CD4-positive, CD25-positive, alpha-beta regulatory T cell (primary cell): ENCODE measurements at regions not wholly inside any gene's neighbourhood (a gene's known extent, or its start where the extent isn't known, plus 50 kb on each side); places are given as distances from the start of the nearest gene placed in this dataset.

Experiments
- ATAC-seq, 2 donors: fragments of 150-1000 bp; cut with Tn5 transposase; one replicate each; pipeline ENCODE4 v1.10.0; 2021; ENCODE audit warnings: low read depth in 2 of 2, moderate number of reproducible peaks in 2 of 2, moderate library complexity in 1 of 2
- DNase-seq, 3 donors: peaks; one replicate each; pipeline versions ENCODE4 v3.0.0 to v3.0.0-alpha.2; 2012 to 2022; ENCODE audit warnings: mixed read lengths in 1 of 3
- H3K27ac ChIP-seq: one replicate; pipeline ENCODE4 v1.7.0; 2013; ENCODE audit warnings: mild to moderate bottlenecking, low read length; ENCODE audit not compliant: insufficient read depth, poor library complexity, severe bottlenecking
- H3K27me3 ChIP-seq: one replicate; pipeline ENCODE4 v1.7.0; 2013; ENCODE audit warnings: low read length; ENCODE audit not compliant: control insufficient read depth, insufficient read depth
- H3K36me3 ChIP-seq: one replicate; pipeline ENCODE4 v1.7.0; 2013; ENCODE audit warnings: mild to moderate bottlenecking, low read length, moderate library complexity; ENCODE audit not compliant: control insufficient read depth, insufficient read depth
- H3K4me1 ChIP-seq: 2 replicates; pipeline ENCODE4 v1.7.0; 2013; ENCODE audit warnings: mild to moderate bottlenecking, low read length; ENCODE audit not compliant: insufficient read depth, control insufficient read depth, poor library complexity, severe bottlenecking
- H3K4me3 ChIP-seq: one replicate; pipeline ENCODE4 v1.7.0; 2013; ENCODE audit warnings: low read depth, mild to moderate bottlenecking, low read length, moderate library complexity
- H3K9me3 ChIP-seq, 2 experiments: 1 replicate in 1 of 2; 2 replicates in 1 of 2; pipeline ENCODE4 v1.7.0; 2013; ENCODE audit warnings: low read length in 2 of 2, mild to moderate bottlenecking in 1 of 2, moderate library complexity in 1 of 2; ENCODE audit not compliant: control insufficient read depth in 2 of 2
- H3K27ac Mint-ChIP-seq, 3 donors: one replicate each; pipeline ENCODE4 v1.8.0; 2020 to 2022; ENCODE audit warnings: mild to moderate bottlenecking in 3 of 3, mixed read lengths in 3 of 3, moderate library complexity in 2 of 3
- H3K27me3 Mint-ChIP-seq: one replicate; pipeline ENCODE4 v1.8.0; 2022; ENCODE audit warnings: mild to moderate bottlenecking, mixed read lengths
- H3K36me3 Mint-ChIP-seq: one replicate; pipeline ENCODE4 v1.8.0; 2020; ENCODE audit warnings: mixed read lengths
- H3K4me1 Mint-ChIP-seq, 4 donors: one replicate each; pipeline ENCODE4 v1.8.0; 2020 to 2022; ENCODE audit warnings: mixed read lengths in 4 of 4, mild to moderate bottlenecking in 1 of 4
- H3K4me3 Mint-ChIP-seq, 4 donors: one replicate each; pipeline ENCODE4 v1.8.0; 2020 to 2022; ENCODE audit warnings: mild to moderate bottlenecking in 4 of 4, mixed read lengths in 4 of 4, moderate library complexity in 3 of 4
- H3K9me3 Mint-ChIP-seq, 7 donors: one replicate each; pipeline ENCODE4 v1.8.0; 2020 to 2022; ENCODE audit warnings: mixed read lengths in 7 of 7, mild to moderate bottlenecking in 3 of 7, moderate library complexity in 2 of 7

GRCh38 chr15:29944925-29945324, 122.7 kb upstream of the TJP1 start:
- Histone ChIP-seq H3K4me1 (no peaks in the 10 kb centered on the region), H3K4me3 (no peak overlapping the region), H3K27me3 (no peaks in the 10 kb centered on the region), H3K36me3 (no peaks in the 10 kb centered on the region), H3K9me3 (no peaks in the 10 kb centered on the region), H3K27ac (no peak overlapping the region)
- no peak for ATAC-seq
- Mint-ChIP-seq H3K4me1 (no peaks in the 10 kb centered on the region), H3K36me3 (no peaks in the 10 kb centered on the region), H3K4me3 (no peak overlapping the region), H3K27me3 (no peaks in the 10 kb centered on the region), H3K27ac (no peak overlapping the region), H3K9me3 (peaks cover 0 to 4% (median 0%) of the 10 kb centered on the region in 7 donors)
- no peak for DNase-seq

DNA sequence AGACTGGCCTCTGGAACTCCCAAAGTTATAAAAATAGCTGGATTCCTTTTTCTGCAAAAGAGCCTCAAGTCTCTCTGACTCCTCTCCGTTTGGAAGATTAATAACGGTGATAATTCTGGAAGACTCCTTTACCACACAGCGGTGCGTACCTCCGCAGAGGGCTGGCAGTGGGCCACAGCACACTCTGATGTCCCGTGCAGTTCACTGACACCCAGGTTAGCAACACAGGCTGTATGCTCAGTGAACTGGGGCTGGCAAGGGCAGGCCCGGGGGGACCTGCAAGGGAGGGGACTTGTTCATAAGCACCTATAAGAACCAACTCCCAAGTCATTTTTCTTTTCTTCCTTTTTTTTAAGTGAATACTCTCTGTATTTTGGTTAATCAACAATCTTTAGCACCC, 120.3 kb upstream of the TJP1 start:
- H3K4me3 Mint-ChIP-seq = no peak overlapping the region
- DNase-seq (no peak), ATAC-seq (no peak)
- Histone ChIP-seq H3K4me1 (no peaks in the 10 kb centered on the region), H3K36me3 (no peaks in the 10 kb centered on the region), H3K4me3 (no peak overlapping the region), H3K27me3 (no peaks in the 10 kb centered on the region), H3K27ac (no peak overlapping the region), H3K9me3 (no peaks in the 10 kb centered on the region)
- peaks cover 0 to 4% (median 0%) of the 10 kb centered on the region in 7 donors for H3K9me3 Mint-ChIP-seq
- no peaks in the 10 kb centered on the region for H3K4me1 Mint-ChIP-seq
- H3K27ac Mint-ChIP-seq = no peak overlapping the region
- no peaks in the 10 kb centered on the region for H3K36me3 Mint-ChIP-seq
- no peaks in the 10 kb centered on the region for H3K27me3 Mint-ChIP-seq

GRCh38 chr15:29942143-29942542, 119.9 kb upstream of the TJP1 start:
- no peaks in the 10 kb centered on the region for H3K9me3 ChIP-seq
- H3K36me3 ChIP-seq = no peaks in the 10 kb centered on the region
- DNase-seq (no peak), ATAC-seq (no peak)
- Mint-ChIP-seq H3K27ac (no peak overlapping the region), H3K27me3 (no peaks in the 10 kb centered on the region), H3K4me3 (no peak overlapping the region), H3K4me1 (no peaks in the 10 kb centered on the region), H3K9me3 (peaks cover 0 to 4% (median 0%) of the 10 kb centered on the region in 7 donors), H3K36me3 (no peaks in the 10 kb centered on the region)
- H3K4me1 ChIP-seq = no peaks in the 10 kb centered on the region
- no peak overlapping the region for H3K4me3 ChIP-seq
- no peak overlapping the region for H3K27ac ChIP-seq
- H3K27me3 ChIP-seq = no peaks in the 10 kb centered on the region

- H3K4me1 Mint-ChIP-seq = no peaks in the 10 kb centered on the region
- no peaks in the 10 kb centered on the region for H3K27me3 Mint-ChIP-seq
Observed at GRCh38 chr15:29939404-29939803, 117.1 kb upstream of the TJP1 start.

GRCh38 chr15:29938361-29939335, 116.4 kb upstream of the TJP1 start:
- no peak for DNase-seq
- Mint-ChIP-seq H3K9me3 (peaks cover 0 to 2% (median 0%) of the 10 kb centered on the region in 7 donors), H3K36me3 (no peaks in the 10 kb centered on the region), H3K27me3 (peaks cover 2% of the 10 kb centered on the region), H3K4me3 (no peak overlapping the region), H3K27ac (no peak overlapping the region), H3K4me1 (no peaks in the 10 kb centered on the region)
- no peak overlapping the region for H3K27ac ChIP-seq
- H3K36me3 ChIP-seq = no peaks in the 10 kb centered on the region
- no peaks in the 10 kb centered on the region for H3K4me1 ChIP-seq
- ATAC-seq = no peak
- H3K27me3 ChIP-seq = no peaks in the 10 kb centered on the region
- H3K4me3 ChIP-seq = no peak overlapping the region
- no peaks in the 10 kb centered on the region for H3K9me3 ChIP-seq

More at GRCh38 chr15:29939404-29939803, 117.1 kb upstream of the TJP1 start:
- Mint-ChIP-seq H3K27ac (no peak overlapping the region), H3K9me3 (peaks cover 0 to 2% (median 0%) of the 10 kb centered on the region in 7 donors), H3K4me3 (no peak overlapping the region), H3K36me3 (no peaks in the 10 kb centered on the region)
- no peaks in the 10 kb centered on the region for H3K36me3 ChIP-seq
- H3K27ac ChIP-seq = no peak overlapping the region
- no peak overlapping the region for H3K4me3 ChIP-seq
- H3K4me1 ChIP-seq = no peaks in the 10 kb centered on the region
- ATAC-seq = no peak
- H3K27me3 ChIP-seq = no peaks in the 10 kb centered on the region
- H3K9me3 ChIP-seq = no peaks in the 10 kb centered on the region
- no peak for DNase-seq

DNA sequence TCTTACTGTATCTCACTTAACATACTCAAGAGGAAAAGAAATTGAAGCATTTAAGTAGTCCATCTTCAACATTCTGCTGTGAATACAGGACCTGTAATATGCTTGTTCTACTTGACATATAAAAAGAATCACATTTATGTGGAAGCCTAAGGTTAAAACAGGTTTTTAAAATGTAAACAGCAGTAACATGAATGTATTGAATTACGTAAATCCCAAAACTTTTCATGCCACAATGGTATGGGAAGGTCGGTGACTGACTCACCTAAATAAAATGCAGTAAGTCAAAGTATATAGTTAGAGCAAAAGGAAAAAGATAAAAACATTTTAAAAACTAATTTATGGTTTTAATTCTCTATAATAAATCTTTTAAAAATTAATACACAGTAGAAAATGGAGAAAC, 115.7 kb upstream of the TJP1 start:
- no peaks in the 10 kb centered on the region for H3K4me1 Mint-ChIP-seq
- H3K4me3 Mint-ChIP-seq = no peak overlapping the region
- Histone ChIP-seq H3K36me3 (no peaks in the 10 kb centered on the region), H3K27me3 (no peaks in the 10 kb centered on the region), H3K27ac (no peak overlapping the region), H3K4me3 (no peak overlapping the region), H3K4me1 (no peaks in the 10 kb centered on the region), H3K9me3 (no peaks in the 10 kb centered on the region)
- H3K9me3 Mint-ChIP-seq = peaks cover 0 to 4% (median 0%) of the 10 kb centered on the region in 7 donors
- no peak for DNase-seq
- no peak for ATAC-seq
- no peaks in the 10 kb centered on the region for H3K36me3 Mint-ChIP-seq
- no peak overlapping the region for H3K27ac Mint-ChIP-seq
- H3K27me3 Mint-ChIP-seq = peaks cover 4% of the 10 kb centered on the region

DNA sequence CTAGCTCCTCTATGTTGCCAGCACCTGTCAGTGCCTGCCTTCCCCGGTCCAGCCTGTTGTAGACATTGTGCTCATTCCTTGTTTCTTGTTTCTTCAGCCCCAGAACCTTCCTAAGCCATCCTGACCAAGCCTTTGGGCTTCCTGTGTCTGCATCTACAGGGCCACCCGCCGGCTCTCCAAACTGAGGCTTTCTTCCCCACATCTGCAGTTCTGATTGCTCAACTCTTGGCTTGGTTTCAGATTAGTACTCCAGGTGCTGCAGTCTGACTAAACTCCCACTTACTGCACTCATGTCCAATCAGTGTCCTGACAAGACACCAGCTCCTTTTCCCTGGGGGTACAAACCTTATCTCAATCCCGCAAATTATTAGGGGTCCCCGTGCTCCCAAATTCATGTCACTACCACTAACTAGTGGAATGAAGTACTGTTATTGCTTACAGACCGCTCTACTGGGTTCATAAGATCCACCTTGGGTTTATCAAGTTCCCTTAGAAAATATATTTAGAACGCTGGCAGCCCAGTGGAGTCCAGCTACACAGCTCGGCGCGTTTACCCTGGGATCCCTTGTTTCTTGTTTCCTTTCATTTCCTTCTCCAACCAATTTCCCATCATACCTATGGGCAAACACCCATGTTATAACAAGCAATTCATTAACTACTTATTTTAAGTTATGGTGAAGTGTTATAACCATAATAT, 114.2 kb upstream of the TJP1 start:
- Histone ChIP-seq H3K9me3 (no peaks in the 10 kb centered on the region), H3K27me3 (no peaks in the 10 kb centered on the region), H3K27ac (no peak overlapping the region), H3K4me3 (no peak overlapping the region), H3K36me3 (no peaks in the 10 kb centered on the region), H3K4me1 (no peaks in the 10 kb centered on the region)
- H3K27me3 Mint-ChIP-seq = peaks cover 4% of the 10 kb centered on the region
- ATAC-seq (no peak), DNase-seq (no peak)
- no peak overlapping the region for H3K27ac Mint-ChIP-seq
- H3K9me3 Mint-ChIP-seq = peaks cover 0 to 4% (median 0%) of the 10 kb centered on the region in 7 donors
- H3K4me1 Mint-ChIP-seq = no peaks in the 10 kb centered on the region
- no peaks in the 10 kb centered on the region for H3K36me3 Mint-ChIP-seq
- H3K4me3 Mint-ChIP-seq = no peak overlapping the region
